Osteocyte (in vitro differentiated cells): ENCODE measurements at regions not wholly inside any gene's neighbourhood (a gene's known extent, or its start where the extent isn't known, plus 50 kb on each side); places are given as distances from the start of the nearest gene placed in this dataset.
A peak's percentile ranks its signal among the peaks of the same experiment; 100 is the strongest.
"Not testable (repeated sequence)": the region's sequence is repeated elsewhere in the genome, so short reads cannot be mapped to it uniquely, and the experiment has no call there.

Experiments used
- DNase-seq: peaks from one replicate; pipeline ENCODE4 v3.0.0; 2021; ENCODE audit warnings: mixed read lengths; ENCODE audit not compliant: unreplicated experiment; ENCODE audit errors: extremely low spot score
- H3K27ac Mint-ChIP-seq: one replicate; pipeline ENCODE4 v1.8.0; 2021; ENCODE audit warnings: mild to moderate bottlenecking, mixed read lengths; ENCODE audit not compliant: unreplicated experiment
- H3K27me3 Mint-ChIP-seq: one replicate; pipeline ENCODE4 v1.8.0; 2021; ENCODE audit warnings: mixed read lengths; ENCODE audit not compliant: unreplicated experiment
- H3K36me3 Mint-ChIP-seq: one replicate; pipeline ENCODE4 v1.8.0; 2021; ENCODE audit warnings: mixed read lengths; ENCODE audit not compliant: unreplicated experiment
- H3K4me1 Mint-ChIP-seq: one replicate; pipeline ENCODE4 v1.8.0; 2021; ENCODE audit warnings: mixed read lengths; ENCODE audit not compliant: unreplicated experiment
- H3K4me3 Mint-ChIP-seq: one replicate; pipeline ENCODE4 v1.8.0; 2021; ENCODE audit warnings: mild to moderate bottlenecking, moderate library complexity, mixed read lengths; ENCODE audit not compliant: unreplicated experiment
- H3K9me3 Mint-ChIP-seq: one replicate; pipeline ENCODE4 v1.8.0; 2021; ENCODE audit warnings: mixed read lengths; ENCODE audit not compliant: unreplicated experiment
- CTCF ChIP-seq: fragments of 200-600 bp; sonication (generic); IDR thresholded peaks from 2 replicates; pipeline ENCODE4 v1.5.0; 2021; ENCODE audit warnings: antibody characterized with exemption, mild to moderate bottlenecking, moderate library complexity

GRCh38 chr11:57885298-57886050 lies 123.9 kb downstream of the CTNND1 start:
- H3K27ac Mint-ChIP-seq, result no peak overlapping the region
- DNase-seq, result peak; percentile 38

GRCh38 chr11:57888386-57888785 lies 126.8 kb downstream of the CTNND1 start:
- Mint-ChIP-seq H3K27me3 (no peaks in the 10 kb centered on the region), H3K4me3 (no peak overlapping the region), H3K27ac (no peak overlapping the region), H3K4me1 (no peaks in the 10 kb centered on the region), H3K36me3 (no peaks in the 10 kb centered on the region), H3K9me3 (peaks cover 3% of the 10 kb centered on the region)
- no peak for TF ChIP-seq CTCF
- peak; percentile 36 for DNase-seq

More at GRCh38 chr11:57885298-57886050, 123.9 kb downstream of the CTNND1 start:
- H3K36me3 Mint-ChIP-seq, result no peaks in the 10 kb centered on the region
- peaks cover 3% of the 10 kb centered on the region for H3K9me3 Mint-ChIP-seq
- no peak for TF ChIP-seq CTCF
- H3K27me3 Mint-ChIP-seq, result no peaks in the 10 kb centered on the region
- H3K4me3 Mint-ChIP-seq, result no peak overlapping the region
- no peaks in the 10 kb centered on the region for H3K4me1 Mint-ChIP-seq

- H3K9me3 Mint-ChIP-seq, result peaks cover 3% of the 10 kb centered on the region
- H3K36me3 Mint-ChIP-seq, result no peaks in the 10 kb centered on the region
- no peak overlapping the region for H3K4me3 Mint-ChIP-seq
- no peaks in the 10 kb centered on the region for H3K4me1 Mint-ChIP-seq
- H3K27me3 Mint-ChIP-seq, result no peaks in the 10 kb centered on the region
- no peak for DNase-seq
- no peak for TF ChIP-seq CTCF
- no peak overlapping the region for H3K27ac Mint-ChIP-seq
Measured at GRCh38 chr11:57890521-57890920, 128.9 kb downstream of the CTNND1 start.

GRCh38 chr11:57893200-57893599 lies 130.5 kb upstream of the OR9Q1 start:
- H3K4me3 Mint-ChIP-seq, H3K27me3 Mint-ChIP-seq, H3K4me1 Mint-ChIP-seq, H3K36me3 Mint-ChIP-seq, H3K9me3 Mint-ChIP-seq, H3K27ac Mint-ChIP-seq: not testable (repeated sequence)
- DNase-seq, result peak; percentile 0

- TF ChIP-seq CTCF, result no peak
- H3K27ac Mint-ChIP-seq, result no peak overlapping the region
- no peaks in the 10 kb centered on the region for H3K4me1 Mint-ChIP-seq
- peak; percentile 27 for DNase-seq
- H3K9me3 Mint-ChIP-seq, result no peaks in the 10 kb centered on the region
- H3K27me3 Mint-ChIP-seq, result no peaks in the 10 kb centered on the region
- no peaks in the 10 kb centered on the region for H3K36me3 Mint-ChIP-seq
- no peak overlapping the region for H3K4me3 Mint-ChIP-seq
Measured at GRCh38 chr11:57896361-57897145, 127.1 kb upstream of the OR9Q1 start.
